K562 (cell line): ENCODE measurements at regions not wholly inside any gene's neighbourhood (a gene's known extent, or its start where the extent isn't known, plus 50 kb on each side); places are given as distances from the start of the nearest gene placed in this dataset.

Experiments used
- ATAC-seq: fragments of 200-7000 bp; cut with Tn5 transposase; 3 replicates; pipeline ENCODE4 v1.9.1; 2020; ENCODE audit warnings: moderate library complexity
- BruUV-seq: library from RNA; stranded (reverse); fragments of 400-500 nt; replicated peaks from 2 replicates; lab custom pipeline; 2021; lab: Mats Ljungman, UMichigan
- CTCF ChIA-PET: fragments of 300-600 bp; formaldehyde crosslinking; extraction: SDS; loops from one replicate; lab custom pipeline; 2021; ENCODE audit warnings: low intra/inter-chr PET ratio; lab: Yijun Ruan, JAX
- POLR2A ChIA-PET: fragments of 300-600, 350-650 bp; sonication (Branson Sonifier 250); formaldehyde crosslinking; extraction: SDS; loops from one replicate; lab custom pipeline; 2021; ENCODE audit warnings: antibody characterized with exemption, inconsistent platforms; lab: Yijun Ruan, JAX
- DNase-seq, 4 experiments: peaks; one replicate each; pipeline versions ENCODE4 v3.0.0 to v3.0.0-alpha.2; 2011 to 2018; ENCODE audit warnings: low spot score in 3 of 4, mixed read lengths in 3 of 4; ENCODE audit errors: extremely low read depth in 1 of 4
- FAIRE-seq: peaks from 2 replicates; lab custom pipeline; 2011; peaks lifted over from hg19 to GRCh38; lab: Jason Lieb, UNC
- H2AFZ ChIP-seq: 2 replicates; pipeline ENCODE4 v1.6.0; 2011; ENCODE audit warnings: low read depth, low read length, control low read depth, inconsistent platforms
- H3K27ac ChIP-seq: fragments of 200-600 bp; 3 replicates; pipeline ENCODE4 v1.8.0; 2011; ENCODE audit warnings: low read depth, mild to moderate bottlenecking, control low read depth, inconsistent platforms, low read length, moderate library complexity, mixed read lengths; ENCODE audit errors: extremely low read depth
- H3K27me3 ChIP-seq, 2 experiments: fragments of 300-600 bp in 1 of 2; 2 replicates in 1 of 2; 3 replicates in 1 of 2; pipeline versions ENCODE4 v1.6.0 to v1.8.0; 2011; ENCODE audit warnings: inconsistent platforms in 2 of 2, low read length in 2 of 2, mild to moderate bottlenecking in 1 of 2, mixed read lengths in 1 of 2, moderate library complexity in 1 of 2; ENCODE audit not compliant: control insufficient read depth in 2 of 2, insufficient read depth in 2 of 2
- H3K36me3 ChIP-seq: fragments of 300-600 bp; 3 replicates; pipeline ENCODE4 v1.8.0; 2011; ENCODE audit warnings: mild to moderate bottlenecking, low read length, inconsistent platforms; ENCODE audit not compliant: control insufficient read depth, insufficient read depth
- H3K4me1 ChIP-seq, 2 experiments: fragments of 200-600 bp in 1 of 2; replicated peaks in 1 of 2; 2 replicates in 1 of 2; 3 replicates in 1 of 2; pipeline versions ENCODE4 v1.5.1 to v1.8.0; 2011; ENCODE audit warnings: inconsistent platforms in 2 of 2, low read length in 2 of 2, mild to moderate bottlenecking in 1 of 2, mixed read lengths in 1 of 2, moderate library complexity in 1 of 2; ENCODE audit not compliant: control insufficient read depth in 2 of 2, insufficient read depth in 2 of 2
- H3K4me2 ChIP-seq: 2 replicates; pipeline ENCODE4 v1.6.1; 2011; ENCODE audit warnings: low read length, control low read depth, inconsistent platforms, mixed read lengths; ENCODE audit not compliant: insufficient read depth
- H3K4me3 ChIP-seq: fragments of 200-600 bp; sonication (generic), shearing (Covaris generic); 2 replicates; pipeline ENCODE4 v1.5.1; 2016; ENCODE audit warnings: control low read depth, inconsistent platforms
- H3K79me2 ChIP-seq: fragments of 200-600 bp; 3 replicates; pipeline ENCODE4 v1.8.0; 2011; ENCODE audit warnings: low read length, inconsistent platforms; ENCODE audit not compliant: control insufficient read depth, insufficient read depth
- H3K9ac ChIP-seq, 2 experiments: 2 replicates each; pipeline versions ENCODE4 v1.6.0 to v1.6.1; 2011; ENCODE audit warnings: low read depth in 2 of 2, low read length in 2 of 2, control low read depth in 1 of 2, inconsistent platforms in 1 of 2, mild to moderate bottlenecking in 1 of 2, mixed read lengths in 1 of 2; ENCODE audit not compliant: insufficient read depth in 1 of 2
- H3K9me1 ChIP-seq: one replicate; pipeline ENCODE4 v1.6.0; 2011; ENCODE audit warnings: inconsistent platforms, mild to moderate bottlenecking, low read length, moderate library complexity; ENCODE audit not compliant: control insufficient read depth, insufficient read depth
- H3K9me3 ChIP-seq: replicated peaks from 2 replicates; pipeline ENCODE4 v1.5.1; 2011; ENCODE audit warnings: low read depth, low read length, inconsistent platforms; ENCODE audit not compliant: control insufficient read depth, insufficient read depth
- H4K20me1 ChIP-seq: replicated peaks from 2 replicates; pipeline ENCODE4 v1.6.1; 2011; ENCODE audit warnings: low read length, inconsistent platforms, mixed read lengths; ENCODE audit not compliant: control insufficient read depth, insufficient read depth
- CHAMP1 ChIP-seq: fragments of 450-650 bp; IDR thresholded peaks from 2 replicates; pipeline ENCODE4 v1.6.1; 2016; ENCODE audit warnings: mild to moderate bottlenecking
- CTCF ChIP-seq, 3 experiments: IDR thresholded peaks in 2 of 3; conservative IDR thresholded peaks in 1 of 3; 2 replicates each; pipeline ENCODE4 v1.5.1; 2011 to 2012; ENCODE audit warnings: low read length in 3 of 3, mild to moderate bottlenecking in 3 of 3, control low read depth in 2 of 3, improper control_type of control experiment in 1 of 3, inconsistent platforms in 1 of 3, low read depth in 1 of 3, mixed read lengths in 1 of 3, moderate library complexity in 1 of 3; ENCODE audit not compliant: insufficient read depth in 2 of 3
- ETV1 ChIP-seq: fragments of 450-650 bp; conservative IDR thresholded peaks from 2 replicates; pipeline ENCODE4 v1.6.1; 2016; ENCODE audit warnings: missing genetic modification characterization, control low read depth, low read depth, missing compliant biosample characterization
- FOXP1 ChIP-seq: sonication (generic); formaldehyde crosslinking; IDR thresholded peaks from 2 replicates; pipeline ENCODE4 v1.8.0; 2022; ENCODE audit warnings: mild to moderate bottlenecking, missing genetic modification reagents
- NR3C1 ChIP-seq: sonication (generic); formaldehyde crosslinking; IDR thresholded peaks from 2 replicates; pipeline ENCODE4 v1.8.1; 2022; ENCODE audit warnings: missing genetic modification reagents
- POU5F1 ChIP-seq: fragments of 150-350 bp; IDR thresholded peaks from 2 replicates; pipeline ENCODE4 v1.6.1; 2014; ENCODE audit warnings: borderline replicate concordance, low read length, low read depth, mild to moderate bottlenecking; ENCODE audit not compliant: partially characterized antibody
- PYGO2 ChIP-seq: fragments of 450-650 bp; IDR thresholded peaks from 2 replicates; pipeline ENCODE4 v1.6.1; 2016; ENCODE audit warnings: mild to moderate bottlenecking, missing genetic modification characterization, moderate library complexity, missing compliant biosample characterization
- SMARCA5 ChIP-seq: fragments of 450-650 bp; IDR thresholded peaks from 2 replicates; pipeline ENCODE4 v1.6.1; 2016
- SMARCE1 ChIP-seq: fragments of 450-650 bp; IDR thresholded peaks from 2 replicates; pipeline ENCODE4 v1.7.1; 2016; ENCODE audit warnings: mild to moderate bottlenecking
- USF2 ChIP-seq: sonication (generic); formaldehyde crosslinking; IDR thresholded peaks from 2 replicates; pipeline ENCODE4 v1.5.0; 2020; ENCODE audit warnings: missing genetic modification reagents
- XRCC4 ChIP-seq: IDR thresholded peaks from one replicate; pipeline ENCODE4 v1.6.1; 2011; ENCODE audit not compliant: insufficient read depth, insufficient read length; ENCODE audit errors: extremely low read depth
- ZNF830 ChIP-seq: fragments of 250-450 bp; sonication (Bioruptor Pico); IDR thresholded peaks from 2 replicates; pipeline ENCODE4 v1.5.0; 2021; ENCODE audit warnings: mild to moderate bottlenecking
- WGBS: fragments of 100-300 bp; shearing (Covaris generic); methylation state at CpG from one replicate; pipeline ENCODE4 v1.1.6; 2016; ENCODE audit warnings: low coverage, mixed read lengths; ENCODE audit not compliant: insufficient coverage; ENCODE audit errors: missing lambda C conversion rate; 5-methylcytosine and 5-hydroxymethylcytosine counted together
- in situ Hi-C: fragments of 300-500 bp; cut with MboI; formaldehyde crosslinking; loops from 4 replicates; pipeline ENCODE4 v1.15.0; 2018; ENCODE audit warnings: inconsistent platforms, mixed read lengths
- intact Hi-C: fragments of 100-400 bp; cut with micrococcal nuclease; formaldehyde crosslinking; loops from 2 replicates; pipeline ENCODE4 v1.14.2; 2022
- TF ChIP-seq, protein P1 (sequence below): fragments of 250-450 bp; sonication (Bioruptor Pico); IDR thresholded peaks from 2 replicates; pipeline ENCODE4 v1.8.0; 2021; ENCODE audit warnings: borderline replicate concordance, mild to moderate bottlenecking, moderate library complexity; ENCODE audit not compliant: poor library complexity, severe bottlenecking
- TF ChIP-seq, protein P2 (sequence below): sonication (generic); formaldehyde crosslinking; IDR thresholded peaks from 2 replicates; pipeline ENCODE4 v1.9.0; 2022; ENCODE audit warnings: mild to moderate bottlenecking, missing genetic modification reagents

DNA sequence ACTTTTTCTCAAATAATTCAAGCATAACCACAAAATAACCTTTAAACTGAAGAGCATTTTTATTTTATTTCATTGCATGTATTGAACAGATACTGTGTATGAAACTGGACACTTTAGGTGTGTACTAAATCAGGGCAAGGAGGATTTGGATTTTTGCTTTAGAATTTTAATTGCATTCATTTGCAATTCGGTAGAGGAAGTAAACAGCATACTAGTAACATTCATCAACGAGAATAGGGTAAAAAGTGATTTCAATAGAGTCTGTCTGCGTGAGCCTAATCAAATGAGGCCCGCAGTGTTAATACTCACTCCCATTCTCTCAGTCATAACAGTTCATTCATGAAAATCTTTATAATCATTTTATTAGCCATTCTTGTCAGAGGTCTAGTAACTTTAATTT, 200.2 kb downstream of the SPRY2 start (continued):
- TF ChIP-seq USF2 (CRISPR knock-in tag) (no peak), SMARCE1 (no peak), SMARCA5 (no peak), NR3C1 (CRISPR knock-in tag) (no peak), XRCC4 (no peak), CTCF (IDR thresholded peaks at IDR 0.05 in 2 of 3, conservative IDR thresholded peaks at IDR 0.05 in 1 of 3; ENCODE audit: insufficient read depth in 2 of 3, low read depth in 1 of 3, low read length in 3 of 3) (no peak)
- TF ChIP-seq, protein P1, sequence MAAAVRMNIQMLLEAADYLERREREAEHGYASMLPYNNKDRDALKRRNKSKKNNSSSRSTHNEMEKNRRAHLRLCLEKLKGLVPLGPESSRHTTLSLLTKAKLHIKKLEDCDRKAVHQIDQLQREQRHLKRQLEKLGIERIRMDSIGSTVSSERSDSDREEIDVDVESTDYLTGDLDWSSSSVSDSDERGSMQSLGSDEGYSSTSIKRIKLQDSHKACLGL, result no peak
- TF ChIP-seq, protein P2, sequence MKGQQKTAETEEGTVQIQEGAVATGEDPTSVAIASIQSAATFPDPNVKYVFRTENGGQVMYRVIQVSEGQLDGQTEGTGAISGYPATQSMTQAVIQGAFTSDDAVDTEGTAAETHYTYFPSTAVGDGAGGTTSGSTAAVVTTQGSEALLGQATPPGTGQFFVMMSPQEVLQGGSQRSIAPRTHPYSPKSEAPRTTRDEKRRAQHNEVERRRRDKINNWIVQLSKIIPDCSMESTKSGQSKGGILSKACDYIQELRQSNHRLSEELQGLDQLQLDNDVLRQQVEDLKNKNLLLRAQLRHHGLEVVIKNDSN (CRISPR knock-in tag), result no peak

GRCh38 chr13:80139196-80139595, 201.7 kb downstream of the SPRY2 start:
- Histone ChIP-seq H3K27ac (no peak overlapping the region), H3K4me2 (no peak overlapping the region), H3K9me3 (no peaks in the 10 kb centered on the region), H4K20me1 (no peaks in the 10 kb centered on the region), H3K36me3 (no peaks in the 10 kb centered on the region), H3K4me3 (no peak overlapping the region), H3K4me1 (no peaks in the 10 kb centered on the region), H2AFZ (no peak overlapping the region), H3K9me1 (no peaks in the 10 kb centered on the region), H3K79me2 (no peaks in the 10 kb centered on the region), H3K9ac (no peak overlapping the region), H3K27me3 (no peaks in the 10 kb centered on the region)
- DNase-seq (no peak), FAIRE-seq (no peak), ATAC-seq (no peak)
- CTCF ChIA-PET, result no interaction called here
- 0% methylated on average over 2 of the region's 2 CpGs for WGBS
- no peak for TF ChIP-seq POU5F1
- no peak for TF ChIP-seq FOXP1 (CRISPR knock-in tag)
- TF ChIP-seq ETV1 (tag), result no peak
- no peak for TF ChIP-seq ZNF830
- no peak for TF ChIP-seq PYGO2
- no peak for TF ChIP-seq CHAMP1
- no TSS peak for BruUV-seq
- in situ Hi-C loops, result no loop called here
- intact Hi-C loops, result no loop called here
- POLR2A ChIA-PET, result no interaction called here
